GM23338 (cell line): ENCODE measurements at regions not wholly inside any gene's neighbourhood (a gene's known extent, or its start where the extent isn't known, plus 50 kb on each side); places are given as distances from the start of the nearest gene placed in this dataset.

Experiments used
- EZH2phosphoT487 ChIP-seq: fragments of 200-600 bp; sonication (generic); IDR thresholded peaks from one replicate; pipeline ENCODE4 v1.8.1; 2018; ENCODE audit warnings: antibody characterized with exemption; ENCODE audit not compliant: unreplicated experiment
- NANOG ChIP-seq: IDR thresholded peaks from 2 replicates; pipeline ENCODE4 v1.6.1; 2016; ENCODE audit warnings: antibody characterized with exemption, borderline replicate concordance
- POLR2AphosphoS5 ChIP-seq: IDR thresholded peaks from 2 replicates; pipeline ENCODE4 v1.6.1; 2016; ENCODE audit warnings: antibody characterized with exemption, low read depth
- REST ChIP-seq: IDR thresholded peaks from one replicate; pipeline ENCODE4 v1.6.1; 2018; ENCODE audit warnings: antibody characterized with exemption; ENCODE audit not compliant: unreplicated experiment
- TF ChIP-seq, protein P1 (sequence below), 2 experiments: fragments of 200-600 bp in 1 of 2; sonication (generic) in 1 of 2; conservative IDR thresholded peaks; 2 replicates each; pipeline versions ENCODE4 v1.5.1 to v1.6.1; 2016 to 2017; ENCODE audit warnings: antibody characterized with exemption in 2 of 2, low read depth in 2 of 2, mild to moderate bottlenecking in 2 of 2, moderate library complexity in 1 of 2

DNA sequence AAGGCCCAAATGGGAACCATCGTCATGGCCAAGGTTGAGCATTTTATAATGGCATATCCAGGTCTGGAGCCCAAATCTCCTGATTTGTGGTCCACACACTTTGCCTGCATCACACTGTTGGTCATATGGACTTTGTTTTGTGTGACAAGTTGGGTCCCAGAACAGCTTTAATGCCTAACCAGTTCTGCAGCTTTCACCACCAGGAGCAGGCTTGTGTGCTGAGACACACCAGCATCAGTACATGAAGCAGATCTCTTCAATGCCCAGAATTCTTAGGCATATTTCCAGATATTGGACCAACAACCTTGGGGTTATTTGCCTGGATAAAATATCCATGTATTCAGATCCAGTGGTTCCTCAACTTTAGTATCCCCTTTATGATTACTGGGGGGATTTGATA is 371.3 kb downstream of the FBXW7 start:
- TF ChIP-seq, protein P1, sequence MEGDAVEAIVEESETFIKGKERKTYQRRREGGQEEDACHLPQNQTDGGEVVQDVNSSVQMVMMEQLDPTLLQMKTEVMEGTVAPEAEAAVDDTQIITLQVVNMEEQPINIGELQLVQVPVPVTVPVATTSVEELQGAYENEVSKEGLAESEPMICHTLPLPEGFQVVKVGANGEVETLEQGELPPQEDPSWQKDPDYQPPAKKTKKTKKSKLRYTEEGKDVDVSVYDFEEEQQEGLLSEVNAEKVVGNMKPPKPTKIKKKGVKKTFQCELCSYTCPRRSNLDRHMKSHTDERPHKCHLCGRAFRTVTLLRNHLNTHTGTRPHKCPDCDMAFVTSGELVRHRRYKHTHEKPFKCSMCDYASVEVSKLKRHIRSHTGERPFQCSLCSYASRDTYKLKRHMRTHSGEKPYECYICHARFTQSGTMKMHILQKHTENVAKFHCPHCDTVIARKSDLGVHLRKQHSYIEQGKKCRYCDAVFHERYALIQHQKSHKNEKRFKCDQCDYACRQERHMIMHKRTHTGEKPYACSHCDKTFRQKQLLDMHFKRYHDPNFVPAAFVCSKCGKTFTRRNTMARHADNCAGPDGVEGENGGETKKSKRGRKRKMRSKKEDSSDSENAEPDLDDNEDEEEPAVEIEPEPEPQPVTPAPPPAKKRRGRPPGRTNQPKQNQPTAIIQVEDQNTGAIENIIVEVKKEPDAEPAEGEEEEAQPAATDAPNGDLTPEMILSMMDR (conservative IDR thresholded peaks at IDR 0.05; ENCODE audit: low read depth in 2 of 2), result 0 out of 4 replicates have a peak, but pooled peaks of 1 of the 2 experiments have one; percentile 8
- no peak for TF ChIP-seq NANOG
- TF ChIP-seq REST, result no peak
- no peak for TF ChIP-seq EZH2phosphoT487
- TF ChIP-seq POLR2AphosphoS5, result no peak
